H9 (cell line): ENCODE measurements at regions not wholly inside any gene's neighbourhood (a gene's known extent, or its start where the extent isn't known, plus 50 kb on each side); places are given as distances from the start of the nearest gene placed in this dataset.

Source experiments
- DNase-seq: peaks from one replicate; pipeline ENCODE4 v3.0.0-alpha.2; 2017
- H2AFZ ChIP-seq: one replicate; pipeline ENCODE4 v1.6.1; 2013; ENCODE audit warnings: mild to moderate bottlenecking, low read length, control low read depth, moderate library complexity
- H2AK5ac ChIP-seq: 2 replicates; pipeline ENCODE4 v1.6.1; 2013; ENCODE audit warnings: low read length, control low read depth, mixed read lengths; ENCODE audit not compliant: insufficient read length
- H2BK120ac ChIP-seq: one replicate; pipeline ENCODE4 v1.6.1; 2013; ENCODE audit warnings: low read depth, mild to moderate bottlenecking, low read length, control low read depth, inconsistent platforms; ENCODE audit not compliant: poor library complexity, severe bottlenecking
- H2BK12ac ChIP-seq: 2 replicates; pipeline ENCODE4 v1.6.1; 2013; ENCODE audit warnings: low read length, control low read depth, mixed read lengths, low read depth; ENCODE audit not compliant: insufficient read length
- H2BK15ac ChIP-seq: 2 replicates; pipeline ENCODE4 v1.6.1; 2013; ENCODE audit warnings: low read depth, low read length, control low read depth
- H2BK20ac ChIP-seq: one replicate; pipeline ENCODE4 v1.6.1; 2013; ENCODE audit warnings: low read depth, mild to moderate bottlenecking, low read length, control low read depth, inconsistent platforms; ENCODE audit not compliant: poor library complexity, severe bottlenecking
- H2BK5ac ChIP-seq: 2 replicates; pipeline ENCODE4 v1.6.1; 2013; ENCODE audit warnings: low read length, control low read depth, mixed read lengths; ENCODE audit not compliant: insufficient read length
- H3K14ac ChIP-seq: 2 replicates; pipeline ENCODE4 v1.6.1; 2013; ENCODE audit warnings: low read length, control low read depth; ENCODE audit not compliant: insufficient read depth
- H3K18ac ChIP-seq: 2 replicates; pipeline ENCODE4 v1.6.1; 2013; ENCODE audit warnings: low read depth, mild to moderate bottlenecking, mixed read lengths, low read length, control low read depth; ENCODE audit not compliant: insufficient read length
- H3K23ac ChIP-seq: 2 replicates; pipeline ENCODE4 v1.6.1; 2013; ENCODE audit warnings: low read length, control low read depth, mixed read lengths, low read depth; ENCODE audit not compliant: insufficient read length
- H3K23me2 ChIP-seq: 2 replicates; pipeline ENCODE4 v1.6.1; 2013; ENCODE audit warnings: low read depth, mild to moderate bottlenecking, mixed read lengths, low read length, control low read depth; ENCODE audit not compliant: insufficient read length, poor library complexity, severe bottlenecking
- H3K27ac ChIP-seq: 2 replicates; pipeline ENCODE4 v1.5.1; 2013; ENCODE audit warnings: low read length, control low read depth, mixed read lengths, low read depth; ENCODE audit not compliant: insufficient read length
- H3K27me3 ChIP-seq: 2 replicates; pipeline ENCODE4 v1.6.1; 2013; ENCODE audit warnings: low read length, control low read depth, inconsistent platforms; ENCODE audit not compliant: insufficient read depth
- H3K4ac ChIP-seq: 2 replicates; pipeline ENCODE4 v1.6.1; 2013; ENCODE audit warnings: low read depth, mild to moderate bottlenecking, control low read depth, inconsistent platforms, low read length, moderate library complexity
- H3K4me1 ChIP-seq: 2 replicates; pipeline ENCODE4 v1.6.1; 2013; ENCODE audit warnings: low read length, control low read depth, inconsistent platforms; ENCODE audit not compliant: insufficient read depth
- H3K4me2 ChIP-seq: 2 replicates; pipeline ENCODE4 v1.6.1; 2013; ENCODE audit warnings: low read length, control low read depth, mixed read lengths; ENCODE audit not compliant: insufficient read length, insufficient read depth
- H3K56ac ChIP-seq: 2 replicates; pipeline ENCODE4 v1.6.1; 2013; ENCODE audit warnings: low read depth, mild to moderate bottlenecking, mixed read lengths, low read length, control low read depth; ENCODE audit not compliant: insufficient read length
- H3K79me1 ChIP-seq: 2 replicates; pipeline ENCODE4 v1.6.1; 2013; ENCODE audit warnings: low read depth, mild to moderate bottlenecking, moderate library complexity, low read length, control low read depth, inconsistent platforms; ENCODE audit not compliant: insufficient read depth, poor library complexity, severe bottlenecking
- H3K79me2 ChIP-seq: 2 replicates; pipeline ENCODE4 v1.6.1; 2013; ENCODE audit warnings: low read length, control low read depth, inconsistent platforms; ENCODE audit not compliant: insufficient read depth
- H3K9ac ChIP-seq: 2 replicates; pipeline ENCODE4 v1.6.1; 2013; ENCODE audit warnings: low read length, control low read depth, mixed read lengths; ENCODE audit not compliant: insufficient read length; ENCODE audit errors: extremely low read depth
- H3K9me3 ChIP-seq: one replicate; pipeline ENCODE4 v1.6.1; 2013; ENCODE audit warnings: low read depth, low read length, inconsistent platforms; ENCODE audit not compliant: control insufficient read depth
- H3T11ph ChIP-seq: one replicate; pipeline ENCODE4 v1.6.1; 2013; ENCODE audit warnings: mild to moderate bottlenecking, low read length, control low read depth, inconsistent platforms
- H4K20me1 ChIP-seq: one replicate; pipeline ENCODE4 v1.6.1; 2013; ENCODE audit not compliant: control insufficient read depth, insufficient read length, insufficient read depth
- H4K5ac ChIP-seq: 2 replicates; pipeline ENCODE4 v1.6.1; 2013; ENCODE audit warnings: low read depth, mild to moderate bottlenecking, mixed read lengths, low read length, control low read depth; ENCODE audit not compliant: insufficient read length
- H4K8ac ChIP-seq: replicated peaks from 2 replicates; pipeline ENCODE4 v1.6.1; 2013; ENCODE audit warnings: low read length, control low read depth, mixed read lengths, low read depth; ENCODE audit not compliant: insufficient read length
- H4K91ac ChIP-seq: 2 replicates; pipeline ENCODE4 v1.6.1; 2013; ENCODE audit warnings: low read depth, mild to moderate bottlenecking, moderate library complexity, mixed read lengths, low read length, control low read depth; ENCODE audit not compliant: insufficient read length
- H3K27ac Mint-ChIP-seq, 3 experiments: 2 replicates in 2 of 3; 3 replicates in 1 of 3; pipeline ENCODE4 v1.8.0; 2020 to 2021; ENCODE audit warnings: mixed read lengths in 3 of 3, mild to moderate bottlenecking in 1 of 3, moderate library complexity in 1 of 3
- H3K27me3 Mint-ChIP-seq: 2 replicates; pipeline ENCODE4 v1.8.0; 2021; ENCODE audit warnings: low read depth, mild to moderate bottlenecking, moderate library complexity, mixed read lengths
- H3K36me3 Mint-ChIP-seq, 3 experiments: 2 replicates in 2 of 3; 3 replicates in 1 of 3; pipeline ENCODE4 v1.8.0; 2020 to 2021; ENCODE audit warnings: low read depth in 3 of 3, mixed read lengths in 3 of 3; ENCODE audit not compliant: insufficient read depth in 1 of 3
- H3K4me1 Mint-ChIP-seq, 2 experiments: 2 replicates each; pipeline ENCODE4 v1.8.0; 2020; ENCODE audit warnings: mixed read lengths in 2 of 2
- H3K4me3 Mint-ChIP-seq, 2 experiments: 2 replicates in 1 of 2; 3 replicates in 1 of 2; pipeline ENCODE4 v1.8.0; 2020 to 2021; ENCODE audit warnings: mild to moderate bottlenecking in 2 of 2, mixed read lengths in 2 of 2, moderate library complexity in 1 of 2
- H3K9me3 Mint-ChIP-seq, 2 experiments: 2 replicates in 1 of 2; 3 replicates in 1 of 2; pipeline ENCODE4 v1.8.0; 2020; ENCODE audit warnings: mild to moderate bottlenecking in 2 of 2, mixed read lengths in 2 of 2, moderate library complexity in 1 of 2
- WGBS: extraction: QIAGEN DNeasy Blood & Tissue Kit; methylation state at CpG from one replicate; pipeline ENCODE4 v1.1.7; 2013; ENCODE audit warnings: missing lambda C conversion rate, low lambda C conversion rate, mixed read lengths; ENCODE audit not compliant: insufficient read length; ENCODE audit errors: extremely low coverage; 5-methylcytosine and 5-hydroxymethylcytosine counted together
- TF ChIP-seq, protein P1 (sequence below): fragments of 200-600 bp; sonication (generic); conservative IDR thresholded peaks from 3 replicates; pipeline ENCODE4 v1.8.0; 2021; ENCODE audit warnings: antibody characterized with exemption, mild to moderate bottlenecking

DNA sequence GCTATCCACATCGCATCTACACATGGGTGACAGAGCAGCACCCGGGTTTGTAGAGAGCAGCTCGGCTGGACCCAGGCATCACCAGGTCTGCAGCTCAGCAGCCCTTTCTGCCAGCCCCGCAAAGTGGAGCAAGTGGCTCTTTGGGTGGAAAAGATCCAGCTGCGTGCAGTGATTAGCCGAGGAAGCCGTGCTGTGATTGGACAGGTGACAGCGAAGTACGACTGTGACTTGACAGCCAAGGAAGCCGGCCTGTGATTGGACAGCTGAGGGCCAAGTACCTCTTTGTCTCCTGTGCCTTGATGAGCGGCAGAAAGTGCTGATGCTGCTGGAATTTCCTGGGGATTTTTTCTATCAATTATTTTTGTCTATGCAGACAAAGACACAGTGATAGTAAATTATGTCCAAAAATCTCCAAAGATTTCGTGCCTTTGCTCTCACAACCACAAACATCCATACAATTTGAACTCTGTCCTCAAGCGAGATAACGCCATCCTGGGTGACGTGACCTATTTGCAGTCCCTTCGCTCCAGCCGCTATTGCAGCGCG, 62.3 kb upstream of the GPR31 start:
- Histone ChIP-seq H3K14ac (no peak overlapping the region; the same call in 1 of the 2 replicates), H3K9ac (no peak overlapping the region), H3K27me3 (no peaks in the 10 kb centered on the region), H3K4ac (no peak overlapping the region), H2BK12ac (no peak overlapping the region), H2BK5ac (no peak overlapping the region), H4K5ac (no peak overlapping the region), H3K23ac (no peak overlapping the region), H4K91ac (no peak overlapping the region), H3K79me1 (no peaks in the 10 kb centered on the region), H3T11ph (no peak overlapping the region), H2BK120ac (no peak overlapping the region), H3K9me3 (no peaks in the 10 kb centered on the region), H3K4me2 (no peak overlapping the region), H3K23me2 (no peaks in the 10 kb centered on the region), H2AK5ac (no peak overlapping the region), H4K20me1 (no peaks in the 10 kb centered on the region), H2AFZ (no peak overlapping the region), H2BK20ac (no peak overlapping the region), H3K27ac (no peak overlapping the region), H3K56ac (no peak overlapping the region), H3K79me2 (no peaks in the 10 kb centered on the region), H4K8ac (no peak overlapping the region), H2BK15ac (no peak overlapping the region), H3K18ac (no peak overlapping the region), H3K4me1 (peaks cover 16% of the 10 kb centered on the region)
- no peak overlapping the region for H3K4me3 Mint-ChIP-seq
- TF ChIP-seq, protein P1, sequence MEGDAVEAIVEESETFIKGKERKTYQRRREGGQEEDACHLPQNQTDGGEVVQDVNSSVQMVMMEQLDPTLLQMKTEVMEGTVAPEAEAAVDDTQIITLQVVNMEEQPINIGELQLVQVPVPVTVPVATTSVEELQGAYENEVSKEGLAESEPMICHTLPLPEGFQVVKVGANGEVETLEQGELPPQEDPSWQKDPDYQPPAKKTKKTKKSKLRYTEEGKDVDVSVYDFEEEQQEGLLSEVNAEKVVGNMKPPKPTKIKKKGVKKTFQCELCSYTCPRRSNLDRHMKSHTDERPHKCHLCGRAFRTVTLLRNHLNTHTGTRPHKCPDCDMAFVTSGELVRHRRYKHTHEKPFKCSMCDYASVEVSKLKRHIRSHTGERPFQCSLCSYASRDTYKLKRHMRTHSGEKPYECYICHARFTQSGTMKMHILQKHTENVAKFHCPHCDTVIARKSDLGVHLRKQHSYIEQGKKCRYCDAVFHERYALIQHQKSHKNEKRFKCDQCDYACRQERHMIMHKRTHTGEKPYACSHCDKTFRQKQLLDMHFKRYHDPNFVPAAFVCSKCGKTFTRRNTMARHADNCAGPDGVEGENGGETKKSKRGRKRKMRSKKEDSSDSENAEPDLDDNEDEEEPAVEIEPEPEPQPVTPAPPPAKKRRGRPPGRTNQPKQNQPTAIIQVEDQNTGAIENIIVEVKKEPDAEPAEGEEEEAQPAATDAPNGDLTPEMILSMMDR: no peak
- no peaks in the 10 kb centered on the region; a peak in 1 of 5 replicates for H3K9me3 Mint-ChIP-seq
- no CpG with 5 or more reads among the region's 19 CpGs for WGBS
- H3K4me1 Mint-ChIP-seq: peaks cover 29 to 34% of the 10 kb centered on the region in 2 experiments
- H3K27ac Mint-ChIP-seq: no peak overlapping the region
- no peaks in the 10 kb centered on the region; a peak in 1 of 7 replicates for H3K36me3 Mint-ChIP-seq
- DNase-seq: no peak
- peaks cover 2% of the 10 kb centered on the region for H3K27me3 Mint-ChIP-seq
